Vagina (tissue), 2 donors: ENCODE measurements at regions not wholly inside any gene's neighbourhood (a gene's known extent, or its start where the extent isn't known, plus 50 kb on each side); places are given as distances from the start of the nearest gene placed in this dataset.

Experiments used
- DNase-seq, 2 donors: peaks; one replicate each; pipeline ENCODE4 v3.0.0-alpha.2; 2017; ENCODE audit errors: extremely low spot score in 2 of 2
- H3K27ac ChIP-seq: fragments of 200-600 bp; sonication (generic); one replicate; pipeline ENCODE4 v1.5.1; 2019
- H3K27me3 ChIP-seq: fragments of 200-600 bp; sonication (generic); one replicate; pipeline ENCODE4 v1.5.1; 2019
- H3K36me3 ChIP-seq, 2 donors: fragments of 200-600 bp; sonication (generic); one replicate each; pipeline ENCODE4 v1.5.1; 2017 to 2019
- H3K4me1 ChIP-seq: fragments of 200-600 bp; sonication (generic); one replicate; pipeline ENCODE4 v1.5.1; 2019
- H3K4me3 ChIP-seq, 2 donors: fragments of 200-600 bp; sonication (generic); 1 replicate in 1 of 2; 2 replicates in 1 of 2; pipeline ENCODE4 v1.5.1; 2016 to 2019
- H3K9me3 ChIP-seq: fragments of 200-600 bp; sonication (generic); one replicate; pipeline ENCODE4 v1.5.1; 2019
- POLR2A ChIP-seq, 2 donors: fragments of 450-650 bp; IDR thresholded peaks; one replicate each; pipeline ENCODE4 v1.6.1; 2017; ENCODE audit warnings: antibody characterized with exemption in 2 of 2, mild to moderate bottlenecking in 2 of 2, moderate library complexity in 2 of 2
- POLR2AphosphoS5 ChIP-seq, 2 donors: sonication (generic); formaldehyde crosslinking; IDR thresholded peaks; one replicate each; pipeline ENCODE4 v1.9.0; 2017; ENCODE audit warnings: antibody characterized with exemption in 2 of 2, mild to moderate bottlenecking in 2 of 2, low read depth in 1 of 2; ENCODE audit not compliant: insufficient read depth in 1 of 2
- intact Hi-C: fragments of 100-400 bp; cut with DNase I; formaldehyde crosslinking; loops from one replicate; pipeline ENCODE4 v1.15.1; 2023
- TF ChIP-seq, protein P1 (sequence below), 3 experiments: fragments of 450-650 bp in 2 of 3; fragments of 200-600 bp in 1 of 3; sonication (generic) in 1 of 3; IDR thresholded peaks; one replicate each; pipeline ENCODE4 v1.5.1; 2017 to 2019; ENCODE audit warnings: antibody characterized with exemption in 3 of 3, mild to moderate bottlenecking in 2 of 3, moderate library complexity in 2 of 3

DNA sequence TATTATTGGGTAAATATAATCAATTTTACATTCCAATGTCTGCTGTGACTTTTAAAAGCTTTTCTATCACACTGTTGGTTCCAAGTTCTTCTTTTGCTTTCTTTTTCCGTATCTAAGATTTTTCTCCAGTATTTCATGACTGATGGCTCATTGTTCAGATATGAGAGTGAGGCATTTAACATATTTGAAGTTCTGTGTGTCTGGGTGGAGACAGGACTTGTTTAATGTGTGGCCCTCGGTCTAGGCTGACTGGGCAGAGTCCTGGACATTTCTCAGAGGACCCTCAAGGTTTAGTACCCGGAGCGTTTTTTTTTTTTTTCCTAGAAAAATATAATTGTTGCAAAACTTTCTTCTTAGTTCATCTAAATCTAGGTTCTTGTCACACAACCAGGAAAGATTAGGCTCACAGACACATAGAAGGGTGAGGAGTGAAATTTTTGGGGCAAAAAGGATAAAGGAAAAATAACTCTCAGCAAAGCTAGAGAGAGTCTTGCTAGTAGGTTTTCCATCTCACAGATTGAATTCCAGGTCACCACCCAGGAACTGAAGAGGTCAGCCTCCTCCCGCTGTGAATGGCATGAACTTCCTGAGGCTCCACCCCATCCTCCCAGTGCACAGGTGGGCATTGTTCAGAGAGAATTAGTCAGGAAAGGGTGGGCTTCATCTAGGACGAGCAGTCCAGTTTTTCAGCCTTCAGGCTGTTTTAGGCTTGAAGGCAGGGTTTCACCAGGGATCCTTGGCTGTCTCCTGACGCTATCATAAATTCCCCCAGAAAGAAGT is 1002.4 kb upstream of the PCDH9 start:
- Histone ChIP-seq H3K27me3 (no peaks in the 10 kb centered on the region), H3K27ac (no peak overlapping the region), H3K9me3 (no peaks in the 10 kb centered on the region), H3K4me1 (no peaks in the 10 kb centered on the region), H3K36me3 (no peaks in the 10 kb centered on the region), H3K4me3 (no peak overlapping the region)
- intact Hi-C loops = no loop called here
- TF ChIP-seq POLR2AphosphoS5 (IDR thresholded peaks at IDR 0.05; ENCODE audit: insufficient read depth in 1 of 2, low read depth in 1 of 2) (no peak), POLR2A (IDR thresholded peaks at IDR 0.05) (no peak)
- TF ChIP-seq, protein P1, sequence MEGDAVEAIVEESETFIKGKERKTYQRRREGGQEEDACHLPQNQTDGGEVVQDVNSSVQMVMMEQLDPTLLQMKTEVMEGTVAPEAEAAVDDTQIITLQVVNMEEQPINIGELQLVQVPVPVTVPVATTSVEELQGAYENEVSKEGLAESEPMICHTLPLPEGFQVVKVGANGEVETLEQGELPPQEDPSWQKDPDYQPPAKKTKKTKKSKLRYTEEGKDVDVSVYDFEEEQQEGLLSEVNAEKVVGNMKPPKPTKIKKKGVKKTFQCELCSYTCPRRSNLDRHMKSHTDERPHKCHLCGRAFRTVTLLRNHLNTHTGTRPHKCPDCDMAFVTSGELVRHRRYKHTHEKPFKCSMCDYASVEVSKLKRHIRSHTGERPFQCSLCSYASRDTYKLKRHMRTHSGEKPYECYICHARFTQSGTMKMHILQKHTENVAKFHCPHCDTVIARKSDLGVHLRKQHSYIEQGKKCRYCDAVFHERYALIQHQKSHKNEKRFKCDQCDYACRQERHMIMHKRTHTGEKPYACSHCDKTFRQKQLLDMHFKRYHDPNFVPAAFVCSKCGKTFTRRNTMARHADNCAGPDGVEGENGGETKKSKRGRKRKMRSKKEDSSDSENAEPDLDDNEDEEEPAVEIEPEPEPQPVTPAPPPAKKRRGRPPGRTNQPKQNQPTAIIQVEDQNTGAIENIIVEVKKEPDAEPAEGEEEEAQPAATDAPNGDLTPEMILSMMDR (IDR thresholded peaks at IDR 0.05) = no peak
- no peak for DNase-seq

GRCh38 chr13:68214691-68215415 is 984.7 kb upstream of the PCDH9 start:
- H3K36me3 ChIP-seq = no peaks in the 10 kb centered on the region
- no peak overlapping the region for H3K27ac ChIP-seq
- no peaks in the 10 kb centered on the region for H3K27me3 ChIP-seq
- no peak for TF ChIP-seq POLR2AphosphoS5 (IDR thresholded peaks at IDR 0.05; ENCODE audit: insufficient read depth in 1 of 2, low read depth in 1 of 2)
- no peak for TF ChIP-seq POLR2A (IDR thresholded peaks at IDR 0.05)
- TF ChIP-seq, protein P1 (IDR thresholded peaks at IDR 0.05) = no peak
- no peaks in the 10 kb centered on the region for H3K9me3 ChIP-seq
- no peaks in the 10 kb centered on the region for H3K4me1 ChIP-seq
- intact Hi-C loops = no loop called here
- H3K4me3 ChIP-seq = no peak overlapping the region
- no peak for DNase-seq

- intact Hi-C loops = no loop called here
Observed at GRCh38 chr13:68199271-68199670, 969.1 kb upstream of the PCDH9 start.

DNA sequence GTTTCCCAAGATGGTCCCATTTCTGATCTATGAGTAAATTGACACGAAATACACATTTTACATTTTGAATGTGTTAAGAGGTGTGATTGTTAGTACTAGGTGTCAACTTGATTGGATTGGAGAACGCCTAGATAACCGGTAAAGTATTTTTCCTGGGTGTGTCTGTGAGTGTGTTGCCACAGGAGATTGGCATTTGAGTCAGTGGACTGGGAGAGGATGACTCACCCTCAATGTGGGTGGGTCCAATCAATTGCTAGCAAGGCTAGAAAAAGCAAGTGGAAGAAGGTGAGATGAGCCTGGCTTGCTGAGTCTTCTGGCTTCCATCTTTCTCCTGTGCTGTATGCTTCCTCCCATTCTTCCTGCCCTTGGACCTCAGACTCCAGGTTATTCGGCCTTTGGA is 960.7 kb upstream of the PCDH9 start:
- Histone ChIP-seq H3K36me3 (no peaks in the 10 kb centered on the region), H3K9me3 (no peaks in the 10 kb centered on the region), H3K27me3 (no peaks in the 10 kb centered on the region), H3K4me1 (no peaks in the 10 kb centered on the region), H3K4me3 (no peak overlapping the region), H3K27ac (no peak overlapping the region)
- no peak for DNase-seq
- intact Hi-C loops = no loop called here
- no peak for TF ChIP-seq POLR2A (IDR thresholded peaks at IDR 0.05)
- TF ChIP-seq, protein P1 (IDR thresholded peaks at IDR 0.05) = no peak

More at GRCh38 chr13:68199271-68199670, 969.1 kb upstream of the PCDH9 start:
- no peaks in the 10 kb centered on the region for H3K27me3 ChIP-seq
- no peaks in the 10 kb centered on the region for H3K36me3 ChIP-seq
- no peak overlapping the region for H3K4me3 ChIP-seq
- TF ChIP-seq, protein P1 (IDR thresholded peaks at IDR 0.05) = no peak
- TF ChIP-seq POLR2AphosphoS5 (IDR thresholded peaks at IDR 0.05; ENCODE audit: insufficient read depth in 1 of 2, low read depth in 1 of 2) (no peak), POLR2A (IDR thresholded peaks at IDR 0.05) (no peak)
- H3K4me1 ChIP-seq = no peaks in the 10 kb centered on the region
- no peak overlapping the region for H3K27ac ChIP-seq
- DNase-seq = no peak
- H3K9me3 ChIP-seq = no peaks in the 10 kb centered on the region
